Kidney (tissue), 13 donors: ENCODE measurements at regions not wholly inside any gene's neighbourhood (a gene's known extent, or its start where the extent isn't known, plus 50 kb on each side); places are given as distances from the start of the nearest gene placed in this dataset.

Experiments
- DNase-seq, 5 donors: peaks; one replicate each; pipeline ENCODE4 v3.0.0-alpha.2; 2013 to 2020
- FAIRE-seq: peaks from 2 replicates; lab custom pipeline; 2012; peaks lifted over from hg19 to GRCh38; lab: Jason Lieb, UNC
- H3K27ac ChIP-seq, 2 donors: one replicate each; pipeline ENCODE4 v1.7.0; 2013; ENCODE audit warnings: low read depth in 2 of 2, low read length in 2 of 2, inconsistent platforms in 1 of 2
- H3K27me3 ChIP-seq: one replicate; pipeline ENCODE4 v1.7.1; 2013; ENCODE audit warnings: low read length, inconsistent platforms; ENCODE audit not compliant: control insufficient read depth, insufficient read depth
- H3K36me3 ChIP-seq, 3 donors: one replicate each; pipeline versions ENCODE4 v1.7.0 to v1.7.1; 2013; ENCODE audit warnings: low read length in 3 of 3, control low read depth in 1 of 3, inconsistent platforms in 1 of 3; ENCODE audit not compliant: insufficient read depth in 3 of 3, control insufficient read depth in 2 of 3
- H3K4me1 ChIP-seq, 3 donors: one replicate each; pipeline versions ENCODE4 v1.7.0 to v1.7.1; 2013; ENCODE audit warnings: low read length in 3 of 3, inconsistent platforms in 1 of 3, low read depth in 1 of 3; ENCODE audit not compliant: control insufficient read depth in 2 of 3, insufficient read depth in 2 of 3
- H3K4me3 ChIP-seq, 3 donors: one replicate each; pipeline versions ENCODE4 v1.7.0 to v1.8.1; 2013; ENCODE audit warnings: low read length in 3 of 3, control low read depth in 1 of 3, inconsistent platforms in 1 of 3
- H3K9ac ChIP-seq, 3 donors: one replicate each; pipeline versions ENCODE4 v1.7.0 to v1.7.1; 2013; ENCODE audit warnings: low read length in 3 of 3, control low read depth in 1 of 3, inconsistent platforms in 1 of 3
- H3K9me3 ChIP-seq, 3 donors: one replicate each; pipeline versions ENCODE4 v1.7.0 to v1.7.1; 2013; ENCODE audit warnings: low read length in 3 of 3, control low read depth in 1 of 3, inconsistent platforms in 1 of 3; ENCODE audit not compliant: control insufficient read depth in 2 of 3, insufficient read depth in 1 of 3
- CTCF ChIP-seq: IDR thresholded peaks from 3 replicates; pipeline ENCODE4 v1.5.1; 2012; ENCODE audit warnings: mild to moderate bottlenecking, moderate library complexity, borderline replicate concordance; ENCODE audit not compliant: insufficient read depth; ENCODE audit errors: extremely low read depth
- intact Hi-C: fragments of 100-400 bp; cut with DNase I; formaldehyde crosslinking; loops from one replicate; pipeline ENCODE4 v1.11.1; 2022
- donor health status: control.
- donor health status: control.
- donor health status: control.
- donor health status: control.
- donor health status: control.
- donor health status: DM: yes; HTN: yes; CAD: no.
- donor health status: Normal renal cell carcinoma (clear cell type).

GRCh38 chrX:36947214-36947613, 61.0 kb upstream of the FAM47C start:
- no peak for DNase-seq
- no peaks in the 10 kb centered on the region for H3K4me1 ChIP-seq
- no peak for FAIRE-seq
- no peak overlapping the region for H3K4me3 ChIP-seq
- H3K9ac ChIP-seq: no peak overlapping the region
- H3K9me3 ChIP-seq: no peaks in the 10 kb centered on the region
- peaks cover 3% of the 10 kb centered on the region for H3K27me3 ChIP-seq
- no peaks in the 10 kb centered on the region for H3K36me3 ChIP-seq
- TF ChIP-seq CTCF: no peak
- intact Hi-C loops: no loop called here
- no peak overlapping the region for H3K27ac ChIP-seq

GRCh38 chrX:36950495-36951253, 57.5 kb upstream of the FAM47C start:
- TF ChIP-seq CTCF: no peak
- H3K27me3 ChIP-seq: peaks cover 3% of the 10 kb centered on the region

GRCh38 chrX:36957425-36958328, 50.5 kb upstream of the FAM47C start:
- intact Hi-C loops: no loop called here
- no peak for FAIRE-seq

More at GRCh38 chrX:36950495-36951253, 57.5 kb upstream of the FAM47C start:
- DNase-seq (no peak), FAIRE-seq (no peak)
- intact Hi-C loops: no loop called here
- Histone ChIP-seq H3K9ac (no peak overlapping the region), H3K27ac (no peak overlapping the region), H3K4me1 (no peaks in the 10 kb centered on the region), H3K36me3 (no peaks in the 10 kb centered on the region), H3K4me3 (no peak overlapping the region), H3K9me3 (no peaks in the 10 kb centered on the region)

More at GRCh38 chrX:36957425-36958328, 50.5 kb upstream of the FAM47C start:
- Histone ChIP-seq H3K9ac (no peak overlapping the region), H3K9me3 (no peaks in the 10 kb centered on the region), H3K36me3 (no peaks in the 10 kb centered on the region), H3K4me1 (no peaks in the 10 kb centered on the region), H3K27me3 (peaks cover 3% of the 10 kb centered on the region), H3K27ac (no peak overlapping the region), H3K4me3 (peak overlapping the region in 1 of 3 donors; percentile 41)
- peak; percentile 38 to 66 (median 43) for DNase-seq
- no peak for TF ChIP-seq CTCF
